CD4-positive, alpha-beta T cell (primary cell): ENCODE measurements at regions not wholly inside any gene's neighbourhood (a gene's known extent, or its start where the extent isn't known, plus 50 kb on each side); places are given as distances from the start of the nearest gene placed in this dataset.
"Not testable (repeated sequence)": the region's sequence is repeated elsewhere in the genome, so short reads cannot be mapped to it uniquely, and the experiment has no call there.

Source experiments
- ATAC-seq: fragments of 200-7000 bp; cut with Tn5 transposase; one replicate; pipeline ENCODE4 v1.10.0; 2022; ENCODE audit warnings: mild to moderate bottlenecking; ENCODE audit not compliant: poor library complexity
- CTCF ChIA-PET: fragments of 350-600 bp; sonication (Branson Sonifier 250); formaldehyde crosslinking; loops from one replicate; lab custom pipeline; 2021; ENCODE audit warnings: antibody characterized with exemption, inconsistent platforms; lab: Charles Lee
- POLR2A ChIA-PET: fragments of 350-600 bp; sonication (Branson Sonifier 250); formaldehyde crosslinking; loops from one replicate; lab custom pipeline; 2021; ENCODE audit warnings: antibody characterized with exemption, inconsistent platforms; lab: Charles Lee
- DNase-seq, 14 experiments: peaks; one replicate each; pipeline ENCODE4 v3.0.0-alpha.2; 2013 to 2020; ENCODE audit warnings: mixed read lengths in 2 of 14
- H3K27ac ChIP-seq, 2 donors: one replicate each; pipeline versions ENCODE4 v1.5.1 to v1.7.0; 2013; ENCODE audit warnings: low read length in 2 of 2, low read depth in 1 of 2, mild to moderate bottlenecking in 1 of 2
- H3K27me3 ChIP-seq, 2 experiments: 1 replicate in 1 of 2; 2 replicates in 1 of 2; pipeline versions ENCODE4 v1.6.1 to v1.7.0; 2013; ENCODE audit warnings: low read length in 2 of 2, control low read depth in 1 of 2, mild to moderate bottlenecking in 1 of 2, moderate library complexity in 1 of 2; ENCODE audit not compliant: insufficient read depth in 2 of 2, control insufficient read depth in 1 of 2
- H3K36me3 ChIP-seq: one replicate; pipeline ENCODE4 v1.6.1; 2013; ENCODE audit warnings: low read length, control low read depth; ENCODE audit not compliant: insufficient read depth
- H3K4me1 ChIP-seq: one replicate; pipeline ENCODE4 v1.6.1; 2013; ENCODE audit warnings: low read length, control low read depth; ENCODE audit not compliant: insufficient read depth
- H3K4me3 ChIP-seq: one replicate; pipeline ENCODE4 v1.5.1; 2013; ENCODE audit warnings: mild to moderate bottlenecking, low read length, moderate library complexity
- H3K9me3 ChIP-seq, 2 experiments: 1 replicate in 1 of 2; 2 replicates in 1 of 2; pipeline versions ENCODE4 v1.6.1 to v1.7.0; 2013; ENCODE audit warnings: low read length in 2 of 2, mild to moderate bottlenecking in 2 of 2, control low read depth in 1 of 2, moderate library complexity in 1 of 2; ENCODE audit not compliant: control insufficient read depth in 1 of 2, insufficient read depth in 1 of 2
- H3K27ac Mint-ChIP-seq: one replicate; pipeline ENCODE4 v1.8.0; 2020; ENCODE audit warnings: mixed read lengths
- H3K27me3 Mint-ChIP-seq: one replicate; pipeline ENCODE4 v1.8.0; 2021; ENCODE audit warnings: mixed read lengths
- H3K36me3 Mint-ChIP-seq: one replicate; pipeline ENCODE4 v1.8.0; 2021; ENCODE audit warnings: low read depth, mixed read lengths
- H3K4me1 Mint-ChIP-seq: one replicate; pipeline ENCODE4 v1.8.0; 2021; ENCODE audit warnings: low read depth, mixed read lengths
- H3K4me3 Mint-ChIP-seq: one replicate; pipeline ENCODE4 v1.8.0; 2020; ENCODE audit warnings: mild to moderate bottlenecking, mixed read lengths
- H3K9me3 Mint-ChIP-seq: one replicate; pipeline ENCODE4 v1.8.0; 2020; ENCODE audit warnings: mixed read lengths
- CTCF ChIP-seq: fragments of 200-600 bp; IDR thresholded peaks from one replicate; pipeline ENCODE4 v1.8.0; 2022; ENCODE audit warnings: antibody characterized with exemption, mild to moderate bottlenecking
- intact Hi-C, 2 experiments: fragments of 100-400 bp; cut with DNase I in 1 of 2; cut with micrococcal nuclease in 1 of 2; formaldehyde crosslinking; loops; one replicate each; pipeline versions ENCODE4 v1.15.1 to v1.9.0; 2023 to 2025; cut with DNase I, micrococcal nuclease

- ATAC-seq (no peak), DNase-seq (no peak)
- no peaks in the 10 kb centered on the region for H3K4me1 ChIP-seq
- H3K36me3 ChIP-seq: no peaks in the 10 kb centered on the region
- H3K27ac ChIP-seq: no peak overlapping the region
- TF ChIP-seq CTCF: no peak
- H3K27me3 ChIP-seq: no peaks in the 10 kb centered on the region
- H3K4me1 Mint-ChIP-seq: no peaks in the 10 kb centered on the region
- intact Hi-C loops: no loop called here
- H3K27me3 Mint-ChIP-seq: peaks cover 55% of the 10 kb centered on the region
- CTCF ChIA-PET: no interaction called here
- no peak overlapping the region for H3K4me3 ChIP-seq
- no peak overlapping the region for H3K27ac Mint-ChIP-seq
- POLR2A ChIA-PET: no interaction called here
- no peak overlapping the region for H3K4me3 Mint-ChIP-seq
- no peaks in the 10 kb centered on the region for H3K9me3 Mint-ChIP-seq
- H3K9me3 ChIP-seq: no peaks in the 10 kb centered on the region
- no peaks in the 10 kb centered on the region for H3K36me3 Mint-ChIP-seq
Measured at GRCh38 chr15:59894835-59895234, 109.3 kb upstream of the FOXB1 start.

- peaks cover 59% of the 10 kb centered on the region for H3K27me3 Mint-ChIP-seq
- CTCF ChIA-PET: interaction anchor here (0.6 kb wide), 1 partner anchor 265 kb away, joined by 3 read pairs; no protein-coding TSS in a partner anchor
- no peak for ATAC-seq
- DNase-seq: no peak
- H3K4me1 Mint-ChIP-seq: no peaks in the 10 kb centered on the region
- H3K27me3 ChIP-seq: no peaks in the 10 kb centered on the region
- H3K4me3 Mint-ChIP-seq: no peak overlapping the region
- no peak overlapping the region for H3K27ac Mint-ChIP-seq
- POLR2A ChIA-PET: no interaction called here
- H3K9me3 ChIP-seq: no peaks in the 10 kb centered on the region
- TF ChIP-seq CTCF: no peak
- H3K9me3 Mint-ChIP-seq: peaks cover 3% of the 10 kb centered on the region
- no peaks in the 10 kb centered on the region for H3K36me3 Mint-ChIP-seq
- no peaks in the 10 kb centered on the region for H3K36me3 ChIP-seq
- H3K27ac ChIP-seq: no peak overlapping the region
- intact Hi-C loops: no loop called here
- H3K4me3 ChIP-seq: no peak overlapping the region
- H3K4me1 ChIP-seq: no peaks in the 10 kb centered on the region
Measured at GRCh38 chr15:59892985-59893384, 111.1 kb upstream of the FOXB1 start.

- POLR2A ChIA-PET, ATAC-seq, H3K4me3 ChIP-seq, DNase-seq, H3K36me3 ChIP-seq, H3K36me3 Mint-ChIP-seq, H3K4me1 Mint-ChIP-seq, intact Hi-C loops, H3K27ac ChIP-seq, H3K9me3 Mint-ChIP-seq, H3K27me3 ChIP-seq, CTCF ChIA-PET, H3K9me3 ChIP-seq, H3K27ac Mint-ChIP-seq, H3K4me1 ChIP-seq, H3K4me3 Mint-ChIP-seq: not testable (repeated sequence)
- H3K27me3 Mint-ChIP-seq: peaks cover 53% of the 10 kb centered on the region
Measured at GRCh38 chr15:59887870-59888269, 116.2 kb upstream of the FOXB1 start.

GRCh38 chr15:59887211-59887610, 116.9 kb upstream of the FOXB1 start:
- H3K9me3 ChIP-seq: no peaks in the 10 kb centered on the region
- Mint-ChIP-seq H3K4me3 (no peak overlapping the region), H3K4me1 (peaks cover 6% of the 10 kb centered on the region), H3K27ac (no peak overlapping the region), H3K9me3 (peaks cover 3% of the 10 kb centered on the region), H3K36me3 (no peaks in the 10 kb centered on the region), H3K27me3 (peaks cover 46% of the 10 kb centered on the region)
- POLR2A ChIA-PET: no interaction called here
- H3K27ac ChIP-seq: no peak overlapping the region
- no peaks in the 10 kb centered on the region for H3K4me1 ChIP-seq
- intact Hi-C loops: no loop called here
- H3K36me3 ChIP-seq: no peaks in the 10 kb centered on the region
- no peak for ATAC-seq
- CTCF ChIA-PET: no interaction called here
- H3K27me3 ChIP-seq: no peaks in the 10 kb centered on the region
- DNase-seq: no peak
- TF ChIP-seq CTCF: no peak
- no peak overlapping the region for H3K4me3 ChIP-seq
